HCT116 (cell line): ENCODE measurements at regions not wholly inside any gene's neighbourhood (a gene's known extent, or its start where the extent isn't known, plus 50 kb on each side); places are given as distances from the start of the nearest gene placed in this dataset.

ENCODE experiments used
- ATAC-seq: fragments of 200-7000 bp; cut with Tn5 transposase; 2 replicates; pipeline ENCODE4 v1.9.1; 2020; ENCODE audit warnings: mild to moderate bottlenecking, moderate library complexity
- BruUV-seq: library from RNA; stranded (reverse); fragments of 400-500 nt; replicated peaks from 2 replicates; lab custom pipeline; 2021; lab: Mats Ljungman, UMichigan
- CTCF ChIA-PET: fragments of 300-600 bp; sonication (Branson Sonifier 250); formaldehyde crosslinking; loops from one replicate; lab custom pipeline; 2021; ENCODE audit warnings: antibody characterized with exemption; lab: Charles Lee
- POLR2A ChIA-PET: fragments of 300-600, 350-600 bp; sonication (Branson Sonifier 250); formaldehyde crosslinking; loops from one replicate; lab custom pipeline; 2021; ENCODE audit warnings: antibody characterized with exemption; lab: Charles Lee
- RAD21 ChIA-PET, 2 experiments: fragments of 300-600 bp; sonication (Branson Sonifier 250); formaldehyde crosslinking; loops; one replicate each; lab custom pipeline; 2023; ENCODE audit warnings: low total read pairs in 2 of 2; ENCODE audit not compliant: uncharacterized antibody in 2 of 2, unreplicated experiment in 2 of 2, low non-redundant PET in 1 of 2; lab: Charles Lee
- DNase-seq: peaks from one replicate; pipeline ENCODE4 v3.0.0-alpha.2; 2010; ENCODE audit warnings: low read depth, low spot score
- H2AFZ ChIP-seq: fragments of 200-600 bp; shearing (Covaris generic), sonication (generic); 2 replicates; pipeline ENCODE4 v1.6.1; 2017; ENCODE audit warnings: low read depth, mixed run types, mixed read lengths, antibody characterized with exemption, low read length; ENCODE audit not compliant: poor library complexity, severe bottlenecking
- H3K27ac ChIP-seq: 2 replicates; pipeline ENCODE4 v1.5.1; 2012; ENCODE audit warnings: low read depth, low read length
- H3K27me3 ChIP-seq: fragments of 200-600 bp; sonication (generic); 2 replicates; pipeline ENCODE4 v1.6.1; 2016; ENCODE audit warnings: mixed run types, low read length, mixed read lengths; ENCODE audit not compliant: insufficient read depth
- H3K36me3 ChIP-seq, 2 experiments: fragments of 200-500 bp in 1 of 2; fragments of 200-600 bp in 1 of 2; sonication (Bioruptor generic) in 1 of 2; sonication (generic) in 1 of 2; 2 replicates each; pipeline versions ENCODE4 v1.5.1 to v1.6.1; 2014 to 2016; ENCODE audit warnings: low read length in 2 of 2, inconsistent platforms in 1 of 2, mixed read lengths in 1 of 2, mixed run types in 1 of 2; ENCODE audit not compliant: insufficient read depth in 2 of 2, control insufficient read depth in 1 of 2
- H3K4me1 ChIP-seq, 2 experiments: fragments of 200-600 bp in 1 of 2; sonication (generic) in 1 of 2; 2 replicates each; pipeline versions ENCODE4 v1.5.1 to v1.6.1; 2012 to 2017; ENCODE audit warnings: low read length in 2 of 2, inconsistent platforms in 1 of 2, mild to moderate bottlenecking in 1 of 2, mixed read lengths in 1 of 2, mixed run types in 1 of 2, moderate library complexity in 1 of 2; ENCODE audit not compliant: insufficient read depth in 2 of 2, control insufficient read depth in 1 of 2
- H3K4me2 ChIP-seq: fragments of 200-600 bp; sonication (generic); 2 replicates; pipeline ENCODE4 v1.6.1; 2017; ENCODE audit warnings: mixed run types, low read length, mixed read lengths
- H3K4me3 ChIP-seq, 2 experiments: fragments of 200-600 bp in 1 of 2; sonication (generic) in 1 of 2; replicated peaks in 1 of 2; 2 replicates each; pipeline ENCODE4 v1.5.1; 2011 to 2016; ENCODE audit warnings: low read length in 2 of 2, control low read depth in 1 of 2, low read depth in 1 of 2, mild to moderate bottlenecking in 1 of 2, mixed read lengths in 1 of 2, mixed run types in 1 of 2
- H3K79me2 ChIP-seq: fragments of 200-600 bp; sonication (generic); 2 replicates; pipeline ENCODE4 v1.6.1; 2017; ENCODE audit warnings: mild to moderate bottlenecking, mixed run types, low read length, moderate library complexity, mixed read lengths; ENCODE audit not compliant: insufficient read depth
- H3K9ac ChIP-seq: fragments of 200-600 bp; sonication (generic); 2 replicates; pipeline ENCODE4 v1.6.1; 2016; ENCODE audit warnings: low read length, mixed read lengths
- H3K9me2 ChIP-seq: fragments of 200-600 bp; sonication (generic), shearing (Covaris generic); 2 replicates; pipeline ENCODE4 v1.6.1; 2017; ENCODE audit warnings: mixed run types, mild to moderate bottlenecking, moderate library complexity; ENCODE audit not compliant: insufficient read depth
- H3K9me3 ChIP-seq, 2 experiments: fragments of 200-500 bp in 1 of 2; fragments of 200-600 bp in 1 of 2; sonication (Bioruptor generic) in 1 of 2; sonication (generic) in 1 of 2; 2 replicates each; pipeline ENCODE4 v1.6.1; 2014 to 2017; ENCODE audit warnings: low read length in 2 of 2, mixed read lengths in 2 of 2, inconsistent platforms in 1 of 2, low read depth in 1 of 2, mild to moderate bottlenecking in 1 of 2, mixed run types in 1 of 2, moderate library complexity in 1 of 2; ENCODE audit not compliant: control insufficient read depth in 1 of 2, insufficient read depth in 1 of 2
- H4K20me1 ChIP-seq: fragments of 200-600 bp; sonication (generic), shearing (Covaris generic); 2 replicates; pipeline ENCODE4 v1.6.1; 2017; ENCODE audit warnings: mixed run types, mild to moderate bottlenecking, moderate library complexity; ENCODE audit not compliant: insufficient read depth
- CBX3 ChIP-seq: IDR thresholded peaks from 2 replicates; pipeline ENCODE4 v1.6.1; 2012; ENCODE audit warnings: low read depth
- CEBPB ChIP-seq: IDR thresholded peaks from 2 replicates; pipeline ENCODE4 v1.6.1; 2012; ENCODE audit warnings: low read depth
- CTCF ChIP-seq, 3 experiments: fragments of 200-600 bp in 1 of 3; sonication (generic) in 1 of 3; IDR thresholded peaks in 2 of 3; conservative IDR thresholded peaks in 1 of 3; 2 replicates each; pipeline ENCODE4 v1.5.1; 2012 to 2017; ENCODE audit warnings: low read depth in 2 of 3, low read length in 2 of 3, antibody characterized with exemption in 1 of 3, borderline replicate concordance in 1 of 3, control low read depth in 1 of 3, mild to moderate bottlenecking in 1 of 3, mixed read lengths in 1 of 3, mixed run types in 1 of 3, moderate library complexity in 1 of 3; ENCODE audit not compliant: insufficient read depth in 1 of 3
- EGR1 ChIP-seq: IDR thresholded peaks from 2 replicates; pipeline ENCODE4 v1.6.1; 2012; ENCODE audit warnings: low read depth
- EZH2 ChIP-seq: fragments of 200-600 bp; sonication (generic); IDR thresholded peaks from 2 replicates; pipeline ENCODE4 v1.6.1; 2017; ENCODE audit warnings: antibody characterized with exemption, mixed run types
- EZH2phosphoT487 ChIP-seq: fragments of 200-600 bp; IDR thresholded peaks from 2 replicates; pipeline ENCODE4 v1.6.1; 2018; ENCODE audit warnings: antibody characterized with exemption, borderline replicate concordance
- JUND ChIP-seq: IDR thresholded peaks from 2 replicates; pipeline ENCODE4 v1.6.1; 2012
- MAX ChIP-seq: IDR thresholded peaks from 2 replicates; pipeline ENCODE4 v1.6.1; 2012
- POLR2AphosphoS5 ChIP-seq: IDR thresholded peaks from 2 replicates; pipeline ENCODE4 v1.6.1; 2011; ENCODE audit warnings: mild to moderate bottlenecking, low read depth, low read length, moderate library complexity
- SP1 ChIP-seq: IDR thresholded peaks from 2 replicates; pipeline ENCODE4 v1.6.1; 2012; ENCODE audit warnings: low read depth
- SRF ChIP-seq: IDR thresholded peaks from 2 replicates; pipeline ENCODE4 v1.6.1; 2012; ENCODE audit warnings: low read depth
- YY1 ChIP-seq: IDR thresholded peaks from 2 replicates; pipeline ENCODE4 v1.6.1; 2011; ENCODE audit warnings: low read length, low read depth, moderate library complexity, mild to moderate bottlenecking; ENCODE audit not compliant: insufficient replicate concordance; ENCODE audit errors: extremely low read depth
- ZFX ChIP-seq: fragments of 450-650 bp; IDR thresholded peaks from 2 replicates; pipeline ENCODE4 v1.6.1; 2017
- intact Hi-C: fragments of 100-400 bp; cut with micrococcal nuclease; formaldehyde crosslinking; loops from 2 replicates; pipeline ENCODE4 v1.10.0; 2022
- TF ChIP-seq, protein P1 (sequence below): IDR thresholded peaks from 2 replicates; pipeline ENCODE4 v1.6.1; 2012; ENCODE audit warnings: low read depth

GRCh38 chr17:70775679-70776078 is 606.3 kb downstream of the KCNJ2 start:
- Histone ChIP-seq H3K79me2 (no peaks in the 10 kb centered on the region), H3K27ac (no peak overlapping the region), H3K36me3 (no peaks in the 10 kb centered on the region), H3K27me3 (no peaks in the 10 kb centered on the region), H3K9ac (no peak overlapping the region), H3K9me3 (no peaks in the 10 kb centered on the region), H3K9me2 (no peaks in the 10 kb centered on the region), H3K4me3 (no peak overlapping the region), H3K4me1 (no peaks in the 10 kb centered on the region), H4K20me1 (no peaks in the 10 kb centered on the region), H2AFZ (no peak overlapping the region), H3K4me2 (no peak overlapping the region)
- TF ChIP-seq SRF (no peak), ZFX (no peak), MAX (no peak), CBX3 (no peak), EGR1 (no peak), POLR2AphosphoS5 (no peak), EZH2phosphoT487 (no peak), CTCF (IDR thresholded peaks at IDR 0.05 in 2 of 3, conservative IDR thresholded peaks at IDR 0.05 in 1 of 3; ENCODE audit: borderline replicate concordance in 1 of 3, insufficient read depth in 1 of 3, low read depth in 2 of 3, low read length in 2 of 3) (no peak), EZH2 (no peak), YY1 (no peak), CEBPB (no peak), SP1 (no peak), JUND (no peak)
- TF ChIP-seq, protein P1, sequence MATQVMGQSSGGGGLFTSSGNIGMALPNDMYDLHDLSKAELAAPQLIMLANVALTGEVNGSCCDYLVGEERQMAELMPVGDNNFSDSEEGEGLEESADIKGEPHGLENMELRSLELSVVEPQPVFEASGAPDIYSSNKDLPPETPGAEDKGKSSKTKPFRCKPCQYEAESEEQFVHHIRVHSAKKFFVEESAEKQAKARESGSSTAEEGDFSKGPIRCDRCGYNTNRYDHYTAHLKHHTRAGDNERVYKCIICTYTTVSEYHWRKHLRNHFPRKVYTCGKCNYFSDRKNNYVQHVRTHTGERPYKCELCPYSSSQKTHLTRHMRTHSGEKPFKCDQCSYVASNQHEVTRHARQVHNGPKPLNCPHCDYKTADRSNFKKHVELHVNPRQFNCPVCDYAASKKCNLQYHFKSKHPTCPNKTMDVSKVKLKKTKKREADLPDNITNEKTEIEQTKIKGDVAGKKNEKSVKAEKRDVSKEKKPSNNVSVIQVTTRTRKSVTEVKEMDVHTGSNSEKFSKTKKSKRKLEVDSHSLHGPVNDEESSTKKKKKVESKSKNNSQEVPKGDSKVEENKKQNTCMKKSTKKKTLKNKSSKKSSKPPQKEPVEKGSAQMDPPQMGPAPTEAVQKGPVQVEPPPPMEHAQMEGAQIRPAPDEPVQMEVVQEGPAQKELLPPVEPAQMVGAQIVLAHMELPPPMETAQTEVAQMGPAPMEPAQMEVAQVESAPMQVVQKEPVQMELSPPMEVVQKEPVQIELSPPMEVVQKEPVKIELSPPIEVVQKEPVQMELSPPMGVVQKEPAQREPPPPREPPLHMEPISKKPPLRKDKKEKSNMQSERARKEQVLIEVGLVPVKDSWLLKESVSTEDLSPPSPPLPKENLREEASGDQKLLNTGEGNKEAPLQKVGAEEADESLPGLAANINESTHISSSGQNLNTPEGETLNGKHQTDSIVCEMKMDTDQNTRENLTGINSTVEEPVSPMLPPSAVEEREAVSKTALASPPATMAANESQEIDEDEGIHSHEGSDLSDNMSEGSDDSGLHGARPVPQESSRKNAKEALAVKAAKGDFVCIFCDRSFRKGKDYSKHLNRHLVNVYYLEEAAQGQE = no peak
- ATAC-seq = no peak
- no TSS peak for BruUV-seq
- ChIA-PET RAD21 (no interaction called here), CTCF (interaction anchor here (2.6 to 2.8 kb wide), 2 partner anchors 9 to 309 kb away, joined by 8 to 13 read pairs; no protein-coding TSS in a partner anchor), POLR2A (no interaction called here)
- intact Hi-C loops = no loop called here
- no peak for DNase-seq
